Mammary epithelial cell (primary cell): ENCODE measurements at regions not wholly inside any gene's neighbourhood (a gene's known extent, or its start where the extent isn't known, plus 50 kb on each side); places are given as distances from the start of the nearest gene placed in this dataset.

ENCODE experiments used
- EZH2 ChIP-seq: IDR thresholded peaks from 2 replicates; pipeline ENCODE4 v1.6.1; 2012; ENCODE audit warnings: low read length, inconsistent platforms, borderline replicate concordance
- TF ChIP-seq, protein P1 (sequence below), 2 donors: IDR thresholded peaks in 1 of 2; conservative IDR thresholded peaks in 1 of 2; 2 replicates each; pipeline ENCODE4 v1.5.1; 2011 to 2012; ENCODE audit warnings: inconsistent platforms in 2 of 2, low read length in 2 of 2, mild to moderate bottlenecking in 2 of 2, control low read depth in 1 of 2, low read depth in 1 of 2; ENCODE audit not compliant: insufficient read depth in 1 of 2; ENCODE audit errors: extremely low read depth in 1 of 2

DNA sequence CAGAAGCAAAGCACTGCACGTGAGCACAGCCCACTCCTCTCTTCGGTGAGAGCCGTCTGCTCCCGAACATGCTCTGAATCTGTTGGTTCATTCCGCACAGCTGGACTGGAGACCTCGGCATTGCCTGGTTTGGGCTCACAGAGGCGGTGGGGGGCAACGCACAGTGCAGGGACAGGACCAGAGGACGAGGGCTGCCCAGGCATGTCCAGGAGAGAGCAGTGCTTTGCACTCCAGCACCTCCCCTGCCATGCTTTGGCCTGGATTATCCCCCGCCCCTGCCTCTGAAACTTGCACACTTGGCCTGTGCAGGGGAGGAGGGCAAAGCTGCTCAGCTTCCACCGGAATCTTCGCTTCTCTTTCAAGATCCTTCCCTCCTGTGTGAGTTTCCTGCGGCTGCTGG lies 536.5 kb downstream of the BRD1 start:
- TF ChIP-seq EZH2 = no peak
- TF ChIP-seq, protein P1, sequence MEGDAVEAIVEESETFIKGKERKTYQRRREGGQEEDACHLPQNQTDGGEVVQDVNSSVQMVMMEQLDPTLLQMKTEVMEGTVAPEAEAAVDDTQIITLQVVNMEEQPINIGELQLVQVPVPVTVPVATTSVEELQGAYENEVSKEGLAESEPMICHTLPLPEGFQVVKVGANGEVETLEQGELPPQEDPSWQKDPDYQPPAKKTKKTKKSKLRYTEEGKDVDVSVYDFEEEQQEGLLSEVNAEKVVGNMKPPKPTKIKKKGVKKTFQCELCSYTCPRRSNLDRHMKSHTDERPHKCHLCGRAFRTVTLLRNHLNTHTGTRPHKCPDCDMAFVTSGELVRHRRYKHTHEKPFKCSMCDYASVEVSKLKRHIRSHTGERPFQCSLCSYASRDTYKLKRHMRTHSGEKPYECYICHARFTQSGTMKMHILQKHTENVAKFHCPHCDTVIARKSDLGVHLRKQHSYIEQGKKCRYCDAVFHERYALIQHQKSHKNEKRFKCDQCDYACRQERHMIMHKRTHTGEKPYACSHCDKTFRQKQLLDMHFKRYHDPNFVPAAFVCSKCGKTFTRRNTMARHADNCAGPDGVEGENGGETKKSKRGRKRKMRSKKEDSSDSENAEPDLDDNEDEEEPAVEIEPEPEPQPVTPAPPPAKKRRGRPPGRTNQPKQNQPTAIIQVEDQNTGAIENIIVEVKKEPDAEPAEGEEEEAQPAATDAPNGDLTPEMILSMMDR (conservative IDR thresholded peaks at IDR 0.05 in 1 of 2, IDR thresholded peaks at IDR 0.05 in 1 of 2; ENCODE audit: extremely low read depth in 1 of 2, insufficient read depth in 1 of 2, low read depth in 1 of 2, low read length in 2 of 2) = no peak
